Sigmoid colon (tissue), 6 donors: ENCODE measurements at regions not wholly inside any gene's neighbourhood (a gene's known extent, or its start where the extent isn't known, plus 50 kb on each side); places are given as distances from the start of the nearest gene placed in this dataset.
A peak's percentile ranks its signal among the peaks of the same experiment; 100 is the strongest.

Source experiments
- DNase-seq: peaks from one replicate; pipeline ENCODE4 v3.0.0-alpha.2; 2019
- H3K27ac ChIP-seq, 4 donors: fragments of 200-600 bp; sonication (generic); one replicate each; pipeline ENCODE4 v1.5.1; 2016 to 2019; ENCODE audit warnings: mild to moderate bottlenecking in 1 of 4
- H3K27me3 ChIP-seq, 3 donors: fragments of 200-600 bp; sonication (generic); one replicate each; pipeline ENCODE4 v1.5.1; 2019; ENCODE audit warnings: mild to moderate bottlenecking in 1 of 3
- H3K36me3 ChIP-seq, 4 donors: fragments of 200-600 bp; sonication (generic); one replicate each; pipeline ENCODE4 v1.5.1; 2016 to 2019
- H3K4me1 ChIP-seq, 4 donors: fragments of 200-600 bp; sonication (generic); one replicate each; pipeline ENCODE4 v1.5.1; 2017 to 2019
- H3K4me3 ChIP-seq, 4 donors: fragments of 200-600 bp; sonication (generic); one replicate each; pipeline ENCODE4 v1.5.1; 2017 to 2019; ENCODE audit warnings: mild to moderate bottlenecking in 2 of 4, moderate library complexity in 1 of 4
- H3K9me3 ChIP-seq, 4 donors: fragments of 200-600 bp in 3 of 4; sonication (generic) in 3 of 4; one replicate each; pipeline versions ENCODE4 v1.5.1 to v1.6.1; 2013 to 2019
- EP300 ChIP-seq, 4 donors: sonication (generic); formaldehyde crosslinking; IDR thresholded peaks; one replicate each; pipeline ENCODE4 v1.6.1; 2017; ENCODE audit warnings: antibody characterized with exemption in 4 of 4
- POLR2A ChIP-seq, 2 donors: fragments of 450-650 bp; IDR thresholded peaks; one replicate each; pipeline ENCODE4 v1.6.1; 2016; ENCODE audit warnings: antibody characterized with exemption in 2 of 2, mild to moderate bottlenecking in 2 of 2, moderate library complexity in 2 of 2
- POLR2AphosphoS5 ChIP-seq, 4 donors: sonication (generic); formaldehyde crosslinking; IDR thresholded peaks; one replicate each; pipeline ENCODE4 v1.6.1; 2017; ENCODE audit warnings: antibody characterized with exemption in 4 of 4
- WGBS, 2 donors: extraction: QIAGEN DNeasy Blood & Tissue Kit; methylation state at CpG; one replicate each; pipeline ENCODE4 v1.1.7; 2013; 5-methylcytosine and 5-hydroxymethylcytosine counted together
- intact Hi-C: fragments of 100-400 bp; cut with DNase I; formaldehyde crosslinking; loops from one replicate; pipeline ENCODE4 v1.15.1; 2023
- TF ChIP-seq, protein P1 (sequence below), 4 experiments: fragments of 450-650 bp in 3 of 4; fragments of 200-600 bp in 1 of 4; IDR thresholded peaks; one replicate each; pipeline ENCODE4 v1.5.1; 2016 to 2019; ENCODE audit warnings: antibody characterized with exemption in 4 of 4, mild to moderate bottlenecking in 3 of 4, moderate library complexity in 2 of 4
- donor health status: healthy with polysubstance abuse.
- donor health status: healthy.

DNA sequence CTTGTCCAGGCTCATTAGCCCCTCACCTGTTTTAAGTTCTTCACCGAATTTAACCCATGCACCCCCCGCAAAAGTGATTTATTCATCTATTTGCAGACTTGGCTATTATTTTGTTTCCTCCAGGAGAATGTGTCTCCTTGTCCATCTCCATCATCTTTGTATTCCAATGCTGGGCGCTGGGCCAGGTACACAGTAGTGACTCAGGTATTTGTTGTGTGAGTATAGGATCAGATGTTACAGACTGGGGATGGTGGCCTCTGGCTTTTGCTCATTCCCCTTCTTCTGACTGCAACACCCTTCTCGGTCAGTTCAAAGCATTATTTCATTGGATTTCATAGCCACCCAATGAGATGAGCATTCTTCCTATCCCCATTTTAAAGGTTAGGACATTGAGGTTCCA lies 408.2 kb downstream of the MN1 start:
- TF ChIP-seq POLR2AphosphoS5 (IDR thresholded peaks at IDR 0.05) (no peak), EP300 (IDR thresholded peaks at IDR 0.05) (no peak), POLR2A (IDR thresholded peaks at IDR 0.05) (no peak)
- TF ChIP-seq, protein P1, sequence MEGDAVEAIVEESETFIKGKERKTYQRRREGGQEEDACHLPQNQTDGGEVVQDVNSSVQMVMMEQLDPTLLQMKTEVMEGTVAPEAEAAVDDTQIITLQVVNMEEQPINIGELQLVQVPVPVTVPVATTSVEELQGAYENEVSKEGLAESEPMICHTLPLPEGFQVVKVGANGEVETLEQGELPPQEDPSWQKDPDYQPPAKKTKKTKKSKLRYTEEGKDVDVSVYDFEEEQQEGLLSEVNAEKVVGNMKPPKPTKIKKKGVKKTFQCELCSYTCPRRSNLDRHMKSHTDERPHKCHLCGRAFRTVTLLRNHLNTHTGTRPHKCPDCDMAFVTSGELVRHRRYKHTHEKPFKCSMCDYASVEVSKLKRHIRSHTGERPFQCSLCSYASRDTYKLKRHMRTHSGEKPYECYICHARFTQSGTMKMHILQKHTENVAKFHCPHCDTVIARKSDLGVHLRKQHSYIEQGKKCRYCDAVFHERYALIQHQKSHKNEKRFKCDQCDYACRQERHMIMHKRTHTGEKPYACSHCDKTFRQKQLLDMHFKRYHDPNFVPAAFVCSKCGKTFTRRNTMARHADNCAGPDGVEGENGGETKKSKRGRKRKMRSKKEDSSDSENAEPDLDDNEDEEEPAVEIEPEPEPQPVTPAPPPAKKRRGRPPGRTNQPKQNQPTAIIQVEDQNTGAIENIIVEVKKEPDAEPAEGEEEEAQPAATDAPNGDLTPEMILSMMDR (IDR thresholded peaks at IDR 0.05), result no peak
- Histone ChIP-seq H3K9me3 (no peaks in the 10 kb centered on the region), H3K27me3 (no peaks in the 10 kb centered on the region), H3K36me3 (no peaks in the 10 kb centered on the region), H3K4me3 (no peak overlapping the region), H3K4me1 (peaks cover 0 to 11% (median 0%) of the 10 kb centered on the region in 4 donors), H3K27ac (no peak overlapping the region)
- intact Hi-C loops, result no loop called here
- DNase-seq, result no peak
- 83 to 87% methylated on average over 4 of the region's 4 CpGs for WGBS, 2 donors

DNA sequence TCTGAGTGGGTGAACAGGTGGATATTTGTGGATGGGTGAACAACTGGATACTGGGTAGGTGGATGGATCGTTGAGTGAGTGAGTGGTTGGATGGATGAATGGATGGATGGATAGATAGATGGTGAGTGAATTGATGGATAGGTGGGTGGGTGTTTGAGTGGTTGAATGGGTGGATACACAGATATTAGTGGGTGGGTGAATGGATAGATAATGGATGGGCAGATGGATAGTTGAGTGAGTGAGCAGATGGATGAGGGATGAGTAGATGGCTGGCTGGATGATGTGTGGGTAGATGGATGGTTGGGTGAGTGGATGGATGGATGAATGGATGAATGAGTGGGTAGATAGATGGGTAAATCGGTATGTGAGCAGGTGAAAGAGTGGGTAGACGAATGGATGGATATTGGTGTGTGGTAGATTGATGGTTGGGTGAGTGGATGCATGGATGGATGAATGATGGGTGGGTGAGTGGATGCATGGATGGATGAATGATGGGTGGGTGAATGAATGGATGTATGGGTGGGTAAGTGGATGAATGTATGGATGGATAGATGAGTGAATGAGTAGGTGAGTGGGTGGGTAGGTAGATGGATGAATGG lies 406.7 kb downstream of the MN1 start:
- no peak overlapping the region for H3K4me3 ChIP-seq
- TF ChIP-seq POLR2A (IDR thresholded peaks at IDR 0.05), result no peak
- TF ChIP-seq POLR2AphosphoS5 (IDR thresholded peaks at IDR 0.05), result no peak
- TF ChIP-seq, protein P1 (IDR thresholded peaks at IDR 0.05), result no peak
- no peak for TF ChIP-seq EP300 (IDR thresholded peaks at IDR 0.05)
- WGBS, 2 donors, result 86 to 92% methylated on average over 3 of the region's 3 CpGs
- intact Hi-C loops, result no loop called here
- no peak for DNase-seq
- H3K27ac ChIP-seq, result no peak overlapping the region
- H3K36me3 ChIP-seq, result no peaks in the 10 kb centered on the region
- no peaks in the 10 kb centered on the region for H3K9me3 ChIP-seq
- H3K4me1 ChIP-seq, result peaks cover 0 to 11% (median 0%) of the 10 kb centered on the region in 4 donors
- H3K27me3 ChIP-seq, result peaks cover 0 to 13% (median 0%) of the 10 kb centered on the region in 3 donors

DNA sequence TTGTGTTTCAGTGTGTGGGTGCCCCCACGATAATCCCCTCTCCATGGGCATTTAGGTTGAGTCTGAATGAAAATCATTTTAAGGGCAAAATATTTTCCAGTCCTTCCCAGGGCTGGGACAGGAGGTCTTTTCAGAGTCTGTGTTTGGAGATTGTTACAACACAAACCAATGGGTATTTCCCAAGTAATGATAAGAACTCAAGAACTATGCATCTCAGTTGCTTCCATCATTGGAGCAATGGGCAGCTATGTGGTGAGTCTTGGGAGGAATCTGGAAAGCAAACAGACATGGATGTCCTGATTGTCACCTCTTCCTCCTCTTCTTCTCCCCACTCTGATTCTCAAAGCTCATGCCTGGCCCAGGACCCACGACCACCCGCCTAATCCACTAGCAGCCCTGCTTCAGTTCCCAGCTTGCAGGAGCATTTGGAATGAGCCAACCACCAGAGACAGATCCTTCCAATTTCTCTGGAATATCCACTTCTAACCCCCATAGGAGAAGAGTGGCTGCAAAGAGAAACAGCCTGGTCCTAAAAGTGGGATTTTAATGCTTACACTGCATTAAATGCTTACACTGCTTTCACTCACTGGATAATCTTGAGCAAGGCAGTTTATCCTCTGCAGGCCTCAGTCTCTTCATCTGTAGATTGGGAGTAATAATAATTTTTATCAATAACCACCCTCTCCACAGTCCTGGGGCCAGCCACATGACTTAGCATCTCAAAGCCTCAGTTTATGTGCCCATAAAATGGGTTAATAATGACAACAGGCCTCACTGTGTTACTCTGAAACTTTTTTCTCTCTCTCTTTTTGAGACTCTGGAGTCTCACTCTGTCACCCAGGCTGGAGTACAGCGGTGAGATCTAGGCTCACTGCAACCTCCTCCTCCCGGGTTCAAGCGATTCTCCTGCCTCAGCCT lies 404.3 kb downstream of the MN1 start:
- H3K9me3 ChIP-seq, result no peaks in the 10 kb centered on the region
- 82 to 87% methylated on average over 6 of the region's 6 CpGs for WGBS, 2 donors
- no peaks in the 10 kb centered on the region for H3K4me1 ChIP-seq
- no peaks in the 10 kb centered on the region for H3K36me3 ChIP-seq
- intact Hi-C loops, result no loop called here
- H3K27me3 ChIP-seq, result peaks cover 0 to 25% (median 0%) of the 10 kb centered on the region in 3 donors
- no peak for TF ChIP-seq POLR2AphosphoS5 (IDR thresholded peaks at IDR 0.05)
- TF ChIP-seq POLR2A (IDR thresholded peaks at IDR 0.05), result no peak
- no peak for TF ChIP-seq EP300 (IDR thresholded peaks at IDR 0.05)
- TF ChIP-seq, protein P1 (IDR thresholded peaks at IDR 0.05), result no peak
- H3K4me3 ChIP-seq, result no peak overlapping the region
- H3K27ac ChIP-seq, result peak overlapping the region in 1 of 4 donors; percentile 16
- DNase-seq, result no peak

DNA sequence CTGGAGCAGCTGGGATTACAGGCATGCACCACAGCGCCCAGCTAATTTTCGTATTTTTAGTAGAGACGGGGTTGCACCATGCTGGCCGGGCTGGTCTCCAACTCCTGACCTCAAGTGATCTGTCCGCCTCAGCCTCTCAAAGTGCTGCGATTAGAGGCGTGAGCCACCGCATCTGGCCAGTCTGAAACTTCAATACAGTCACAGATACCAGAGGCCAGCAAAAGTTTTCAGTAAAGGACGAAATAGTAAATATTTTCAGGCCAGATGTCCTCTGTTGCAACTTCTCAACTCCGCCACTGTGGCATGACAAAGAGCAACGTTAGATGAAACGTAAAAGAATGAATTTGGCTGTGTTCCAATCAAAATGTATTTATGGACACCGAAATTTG lies 403.6 kb downstream of the MN1 start:
- H3K4me1 ChIP-seq, result no peaks in the 10 kb centered on the region
- H3K27ac ChIP-seq, result peak overlapping the region in 3 of 4 donors; percentile 16 to 39 (median 27)
- H3K27me3 ChIP-seq, result peaks cover 0 to 25% (median 0%) of the 10 kb centered on the region in 3 donors
- H3K36me3 ChIP-seq, result no peaks in the 10 kb centered on the region
- intact Hi-C loops, result no loop called here
- no peak overlapping the region for H3K4me3 ChIP-seq
- no peak for TF ChIP-seq EP300 (IDR thresholded peaks at IDR 0.05)
- TF ChIP-seq, protein P1 (IDR thresholded peaks at IDR 0.05), result no peak
- peak in 2 of 4 donors; percentile 21 to 39 for TF ChIP-seq POLR2AphosphoS5 (IDR thresholded peaks at IDR 0.05)
- TF ChIP-seq POLR2A (IDR thresholded peaks at IDR 0.05), result no peak
- H3K9me3 ChIP-seq, result peaks cover 0 to 4% (median 1%) of the 10 kb centered on the region in 4 donors
- 58 to 75% methylated on average over 13 of the region's 13 CpGs for WGBS, 2 donors
- DNase-seq, result peak; percentile 91
